Adrenal gland (tissue), 9 donors: ENCODE measurements at regions not wholly inside any gene's neighbourhood (a gene's known extent, or its start where the extent isn't known, plus 50 kb on each side); places are given as distances from the start of the nearest gene placed in this dataset.

Source experiments
- DNase-seq, 7 donors: peaks; one replicate each; pipeline ENCODE4 v3.0.0-alpha.2; 2019 to 2020
- H3K27ac ChIP-seq, 5 donors: fragments of 200-600 bp; sonication (generic) in 4 of 5; 1 replicate in 3 of 5; 2 replicates in 2 of 5; pipeline versions ENCODE4 v1.5.1 to v1.8.0; 2016 to 2020; ENCODE audit warnings: mild to moderate bottlenecking in 1 of 5
- H3K27me3 ChIP-seq: fragments of 200-600 bp; 2 replicates; pipeline ENCODE4 v1.8.0; 2021
- H3K36me3 ChIP-seq, 2 donors: fragments of 200-600 bp; replicated peaks in 1 of 2; 1 replicate in 1 of 2; 2 replicates in 1 of 2; pipeline versions ENCODE4 v1.5.1 to v1.8.0; 2018 to 2022
- H3K4me1 ChIP-seq, 2 donors: fragments of 200-600 bp; replicated peaks in 1 of 2; 1 replicate in 1 of 2; 2 replicates in 1 of 2; pipeline versions ENCODE4 v1.5.1 to v1.8.0; 2018 to 2021
- H3K4me3 ChIP-seq, 4 donors: fragments of 200-600 bp; sonication (generic) in 3 of 4; one replicate each; pipeline ENCODE4 v1.5.1; 2016 to 2018
- H3K9me3 ChIP-seq, 3 donors: fragments of 200-600 bp; sonication (generic) in 1 of 3; replicated peaks in 1 of 3; 1 replicate in 2 of 3; 2 replicates in 1 of 3; pipeline versions ENCODE4 v1.5.1 to v1.8.0; 2016 to 2021
- CTCF ChIP-seq, 6 experiments: fragments of 450-650 bp in 4 of 6; fragments of 200-600 bp in 2 of 6; sonication (generic) in 1 of 6; IDR thresholded peaks; 1 replicate in 5 of 6; 2 replicates in 1 of 6; pipeline versions ENCODE4 v1.5.1 to v1.8.0; 2016 to 2021; ENCODE audit warnings: antibody characterized with exemption in 6 of 6, mild to moderate bottlenecking in 2 of 6, moderate library complexity in 1 of 6
- POLR2A ChIP-seq, 2 donors: fragments of 450-650 bp; IDR thresholded peaks; one replicate each; pipeline ENCODE4 v1.6.1; 2017; ENCODE audit warnings: antibody characterized with exemption in 2 of 2, mild to moderate bottlenecking in 2 of 2, moderate library complexity in 1 of 2
- WGBS, 4 donors: extraction: QIAGEN DNeasy Blood & Tissue Kit in 2 of 4; methylation state at CpG; one replicate each; pipeline versions ENCODE4 v1.1.5 to v1.1.7; 2013 to 2017; 5-methylcytosine and 5-hydroxymethylcytosine counted together
- intact Hi-C, 2 donors: fragments of 100-400 bp; cut with DNase I; formaldehyde crosslinking; loops; one replicate each; pipeline versions ENCODE4 v1.14.1 to v1.15.0; 2022 to 2023
- donor health status: healthy with polysubstance abuse.
- donor health status: Bipolar disorder and iron deficiency.
- donor health status: DM: yes; HTN: yes; CAD: no.
- donor health status: DM: no; HTN: no; CAD: no.
- donor health status: DM: no; HTN: no; CAD: no.

GRCh38 chrX:114162068-114162735, 421.7 kb upstream of the HTR2C start:
- intact Hi-C loops: no loop called here

GRCh38 chrX:114152801-114153200, 431.1 kb upstream of the HTR2C start:
- WGBS, 4 donors: 0 to 74% (median 60%) methylated on average over 1 of the region's 1 CpG
- no peak for TF ChIP-seq POLR2A (IDR thresholded peaks at IDR 0.05)
- TF ChIP-seq CTCF (IDR thresholded peaks at IDR 0.05): no peak
- H3K9me3 ChIP-seq: no peaks in the 10 kb centered on the region
- DNase-seq: no peak
- no peak overlapping the region for H3K27ac ChIP-seq
- H3K4me1 ChIP-seq: no peaks in the 10 kb centered on the region
- intact Hi-C loops: no loop called here
- H3K4me3 ChIP-seq: no peak overlapping the region
- H3K27me3 ChIP-seq: no peaks in the 10 kb centered on the region
- H3K36me3 ChIP-seq: no peaks in the 10 kb centered on the region

More at GRCh38 chrX:114162068-114162735, 421.7 kb upstream of the HTR2C start:
- TF ChIP-seq POLR2A (IDR thresholded peaks at IDR 0.05) (no peak), CTCF (IDR thresholded peaks at IDR 0.05) (no peak)
- Histone ChIP-seq H3K27ac (no peak overlapping the region), H3K4me1 (no peaks in the 10 kb centered on the region), H3K36me3 (no peaks in the 10 kb centered on the region), H3K27me3 (peaks cover 8% of the 10 kb centered on the region), H3K9me3 (no peaks in the 10 kb centered on the region), H3K4me3 (no peak overlapping the region)
- no peak for DNase-seq
- WGBS, 4 donors: 43 to 81% (median 64%) methylated on average over 5 to 9 of the region's 9 CpGs; no CpG with 5 or more reads in 1 of the 4 donors

GRCh38 chrX:114152130-114152529, 431.8 kb upstream of the HTR2C start:
- 63 to 73% (median 67%) methylated on average over 1 of the region's 1 CpG for WGBS, 4 donors

GRCh38 chrX:114134465-114134864, 449.4 kb upstream of the HTR2C start:
- Histone ChIP-seq H3K4me3 (no peak overlapping the region), H3K9me3 (no peaks in the 10 kb centered on the region), H3K4me1 (no peaks in the 10 kb centered on the region), H3K36me3 (no peaks in the 10 kb centered on the region), H3K27me3 (peaks cover 11% of the 10 kb centered on the region), H3K27ac (no peak overlapping the region)
- intact Hi-C loops: no loop called here
- TF ChIP-seq POLR2A (IDR thresholded peaks at IDR 0.05) (no peak), CTCF (IDR thresholded peaks at IDR 0.05) (no peak)
- no peak for DNase-seq
- 35 to 44% (median 41%) methylated on average over 1 of the region's 1 CpG for WGBS, 4 donors

More at GRCh38 chrX:114152130-114152529, 431.8 kb upstream of the HTR2C start:
- Histone ChIP-seq H3K36me3 (no peaks in the 10 kb centered on the region), H3K27ac (no peak overlapping the region), H3K9me3 (no peaks in the 10 kb centered on the region), H3K4me3 (no peak overlapping the region), H3K4me1 (no peaks in the 10 kb centered on the region), H3K27me3 (no peaks in the 10 kb centered on the region)
- intact Hi-C loops: no loop called here
- no peak for DNase-seq
- TF ChIP-seq CTCF (IDR thresholded peaks at IDR 0.05): no peak
- no peak for TF ChIP-seq POLR2A (IDR thresholded peaks at IDR 0.05)
